NCI-H146 treated with DMSO at 0.1 percent for 48 hours (cell line): ENCODE measurements at regions not wholly inside any gene's neighbourhood (a gene's known extent, or its start where the extent isn't known, plus 50 kb on each side); places are given as distances from the start of the nearest gene placed in this dataset.
"Not testable (repeated sequence)": the region's sequence is repeated elsewhere in the genome, so short reads cannot be mapped to it uniquely, and the experiment has no call there.

Source experiments
- DNase-seq: peaks from one replicate; lab custom pipeline; 2025; ENCODE audit not compliant: unreplicated experiment; lab: John Stamatoyannopoulos, UW

DNA sequence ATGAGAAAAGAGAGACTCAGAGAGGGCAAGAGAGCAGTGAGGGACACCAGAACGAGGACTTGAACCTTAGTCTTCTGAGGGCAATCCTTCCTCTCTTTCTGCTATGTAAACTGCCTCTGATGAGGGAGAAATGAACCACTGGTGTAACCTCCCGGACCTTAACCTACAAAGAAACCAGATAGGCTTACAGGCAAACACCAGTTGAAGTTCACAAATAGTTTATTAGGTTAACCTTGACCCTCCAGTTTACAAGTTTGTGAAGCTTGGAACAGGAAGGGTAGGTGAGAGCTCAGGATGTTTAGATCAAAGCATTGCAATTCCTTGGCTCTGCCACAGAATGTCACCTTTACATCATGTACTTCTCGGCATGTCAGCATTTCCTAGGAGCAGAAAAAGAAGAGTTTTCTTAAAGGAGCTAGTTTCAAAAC lies 486.4 kb upstream of the SPRED2 start:
- DNase-seq = no peak

DNA sequence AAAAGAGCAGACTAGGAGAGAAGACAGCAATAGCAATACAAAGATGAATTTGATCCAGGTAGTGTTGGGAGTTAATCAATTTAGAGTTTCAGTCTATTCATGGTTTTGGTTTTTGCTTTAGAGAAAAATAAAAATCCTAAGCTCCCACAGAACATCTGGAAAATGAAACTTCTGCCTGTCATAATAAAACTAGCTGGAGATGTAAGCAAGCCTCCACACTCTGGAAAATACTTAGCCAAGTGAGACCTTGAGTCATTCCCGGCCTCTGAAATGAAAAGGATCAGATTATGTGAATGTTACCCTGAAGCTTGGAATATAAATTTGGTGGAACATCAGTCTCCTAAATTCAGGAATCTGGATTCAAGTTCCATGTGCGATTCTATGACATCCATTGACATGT lies 485.6 kb upstream of the SPRED2 start:
- no peak for DNase-seq

DNA sequence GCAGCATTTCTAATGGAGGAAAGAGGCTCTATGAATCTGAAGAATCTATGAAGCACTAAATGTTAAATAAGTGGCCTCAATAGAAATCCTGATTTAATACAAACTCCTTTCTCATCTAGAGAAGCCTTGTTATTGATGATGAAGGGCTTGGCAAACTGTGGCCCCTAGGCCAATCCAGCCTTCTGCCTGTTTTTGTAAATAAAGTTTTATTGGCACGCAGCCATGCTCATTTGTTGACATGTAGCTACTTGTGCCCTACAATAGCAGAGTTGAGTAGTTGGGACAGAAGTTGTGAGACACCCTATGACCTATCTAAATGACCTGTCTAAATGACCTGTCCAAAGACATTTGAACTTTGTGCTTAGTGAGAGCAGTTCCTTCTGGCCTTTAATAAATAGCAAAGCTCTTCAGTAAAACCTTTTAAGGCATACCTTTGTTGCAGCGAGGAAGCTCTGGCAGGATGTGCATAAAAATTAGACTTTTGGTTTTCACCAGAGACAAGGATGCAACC lies 484.4 kb upstream of the SPRED2 start:
- no peak for DNase-seq

DNA sequence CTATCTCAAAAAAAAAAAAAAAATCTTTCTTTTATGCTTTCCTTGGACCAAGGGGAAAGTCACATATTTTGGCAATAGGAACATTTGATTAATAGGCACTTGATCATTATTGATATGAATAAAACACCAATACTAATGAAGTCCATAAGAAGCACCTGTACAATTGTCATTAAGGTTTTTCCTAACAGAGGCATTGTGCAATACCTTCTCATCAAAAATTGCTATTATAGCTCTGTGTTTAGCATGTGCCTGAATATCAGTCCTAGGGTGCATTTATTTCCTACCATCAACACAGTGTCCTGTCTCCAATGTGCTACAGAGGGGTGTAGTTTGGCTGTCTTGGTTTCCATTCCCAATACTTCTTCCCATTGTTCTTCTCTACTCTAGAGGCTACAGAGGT lies 483.8 kb upstream of the SPRED2 start:
- no peak for DNase-seq

DNA sequence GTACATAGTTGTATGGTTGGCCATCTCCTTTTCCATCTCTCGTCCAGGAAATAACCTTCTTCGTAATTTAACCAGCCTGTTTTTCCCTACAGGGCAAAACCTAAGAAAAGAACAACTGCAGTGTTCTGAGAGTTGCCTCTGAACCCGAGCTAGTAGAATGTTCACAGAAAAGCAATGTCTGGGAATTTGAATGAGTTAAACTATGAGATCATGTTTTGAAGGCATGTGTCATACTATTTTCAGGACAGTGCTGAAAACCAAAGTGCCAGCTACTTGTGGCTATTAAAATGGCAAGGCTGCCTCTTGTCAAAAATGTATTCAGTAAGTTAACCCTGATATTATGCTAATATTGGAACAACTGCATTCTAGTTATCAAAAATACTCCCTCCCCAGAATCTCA lies 482.9 kb upstream of the SPRED2 start:
- no peak for DNase-seq

DNA sequence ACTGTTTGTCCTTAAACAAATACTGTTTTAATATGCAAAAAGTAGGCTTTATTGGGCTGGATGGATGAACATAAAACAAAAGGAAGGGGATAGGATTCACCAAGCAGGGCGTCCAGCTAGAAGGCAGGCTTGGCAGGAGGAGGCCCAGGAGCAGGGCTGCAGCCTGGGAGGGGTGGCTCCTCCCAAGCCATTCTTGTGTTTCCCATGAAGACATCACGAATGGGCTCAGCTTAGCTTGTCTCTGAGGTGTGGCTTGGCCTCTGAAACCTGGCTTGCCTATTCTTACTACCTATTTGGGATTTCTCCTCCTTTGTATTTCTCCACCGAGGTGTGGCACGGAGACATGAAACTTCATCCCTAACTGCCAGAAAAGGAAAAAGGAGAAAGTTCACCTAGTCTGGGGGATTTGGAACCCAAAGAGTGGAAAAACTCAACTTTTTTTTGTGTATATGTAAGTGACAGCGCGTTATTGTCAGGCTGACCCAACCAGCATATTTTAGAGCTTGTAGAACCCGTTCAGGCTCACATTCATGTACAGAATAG lies 481.9 kb upstream of the SPRED2 start:
- DNase-seq = no peak

DNA sequence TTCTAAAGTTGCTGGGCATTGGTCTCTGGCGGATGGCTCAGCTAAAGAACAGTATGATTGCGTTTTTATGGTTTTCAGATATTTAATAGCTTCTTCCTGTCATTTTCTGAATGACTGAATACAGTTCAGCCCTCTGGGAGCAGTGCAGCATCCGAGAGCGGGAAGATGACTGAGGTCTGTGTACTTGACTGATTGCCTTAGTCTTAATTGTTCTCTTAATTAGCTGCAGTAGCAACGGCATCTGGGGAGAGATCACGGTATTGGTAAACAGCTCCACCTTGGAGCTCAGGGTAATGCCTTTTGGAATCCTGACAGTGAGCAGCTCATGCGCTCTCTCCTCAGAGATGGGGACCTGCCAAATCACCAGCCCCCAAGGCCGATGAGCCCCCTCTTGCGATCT lies 481.4 kb upstream of the SPRED2 start:
- DNase-seq = peak; percentile 18

DNA sequence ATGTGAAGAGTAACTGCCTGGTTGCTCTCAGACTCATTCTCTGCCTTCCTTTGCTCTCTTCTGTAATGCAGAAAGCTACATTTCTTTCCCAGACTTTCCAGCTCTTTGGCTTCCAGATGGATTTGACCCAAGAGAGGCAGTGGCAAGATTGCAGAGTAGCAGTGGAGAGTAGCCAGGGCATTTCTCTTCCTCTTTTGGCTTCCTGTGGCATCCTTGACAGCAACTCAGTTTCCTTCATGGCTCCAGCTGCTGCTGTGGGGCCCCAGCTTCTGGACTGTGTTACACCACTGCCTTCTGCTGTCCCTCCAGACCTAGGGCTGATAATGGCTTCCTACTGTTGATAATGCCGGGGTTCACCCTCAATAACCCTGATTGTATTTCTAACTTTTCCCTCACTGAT lies 469.4 kb upstream of the SPRED2 start:
- DNase-seq = no peak

DNA sequence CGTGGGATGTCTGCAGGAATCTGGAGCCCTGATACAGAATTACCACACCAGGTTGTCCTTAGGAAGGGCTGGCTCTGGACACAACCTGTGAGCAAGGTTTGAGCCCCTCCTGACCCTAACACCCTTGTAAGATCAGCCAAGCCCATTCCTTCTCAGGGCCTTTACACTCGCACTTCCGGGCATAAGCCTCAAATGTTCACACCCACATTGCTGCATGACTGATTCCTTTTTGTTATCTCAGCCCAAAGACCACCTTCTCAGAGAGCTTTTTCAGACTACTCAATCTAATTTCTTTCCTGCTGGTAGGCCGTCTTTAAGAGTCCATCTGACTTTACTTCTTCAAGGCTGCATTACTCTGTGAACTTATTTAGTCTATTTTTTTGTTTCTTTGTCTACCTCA lies 464.0 kb upstream of the SPRED2 start:
- DNase-seq = no peak

DNA sequence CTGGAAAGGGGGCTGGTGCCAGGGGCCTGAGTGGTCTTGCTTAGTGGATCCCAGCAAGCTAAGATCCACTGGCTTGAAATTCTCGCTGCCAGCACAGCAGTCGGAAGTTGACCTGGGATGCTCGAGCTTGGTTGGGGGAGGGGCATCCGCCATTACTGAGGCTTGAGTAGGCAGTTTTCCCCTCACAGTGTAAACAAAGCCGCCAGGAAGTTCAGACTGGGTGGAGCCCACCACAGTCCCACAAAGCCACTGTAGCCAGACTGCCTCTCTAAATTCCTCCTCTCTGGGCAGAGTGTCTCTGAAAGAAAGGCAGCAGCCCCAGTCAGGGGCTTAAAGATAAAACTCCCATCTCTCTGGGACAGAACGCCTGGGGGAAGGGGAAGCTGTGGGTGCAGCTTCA lies 457.7 kb upstream of the SPRED2 start:
- not testable (repeated sequence) for DNase-seq

DNA sequence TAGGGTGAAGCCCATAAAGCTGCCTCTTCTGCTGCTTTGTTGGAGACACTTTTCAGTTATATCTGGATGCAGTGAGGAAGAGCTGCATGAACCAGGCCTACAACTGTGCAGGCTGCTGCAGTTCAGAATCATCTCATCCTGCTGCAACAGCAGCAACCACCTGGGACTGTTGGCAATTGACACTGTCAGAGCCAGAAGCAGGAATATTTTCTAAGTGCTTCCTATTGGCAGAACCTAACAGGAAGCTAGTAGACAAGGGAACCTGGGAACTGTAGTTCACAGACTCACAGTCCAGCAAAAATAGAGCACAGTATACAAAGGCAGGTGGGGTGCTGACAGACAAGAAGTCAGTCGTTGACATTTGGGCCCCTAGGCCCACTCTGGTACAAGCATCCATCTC lies 452.9 kb upstream of the SPRED2 start:
- DNase-seq = no peak

DNA sequence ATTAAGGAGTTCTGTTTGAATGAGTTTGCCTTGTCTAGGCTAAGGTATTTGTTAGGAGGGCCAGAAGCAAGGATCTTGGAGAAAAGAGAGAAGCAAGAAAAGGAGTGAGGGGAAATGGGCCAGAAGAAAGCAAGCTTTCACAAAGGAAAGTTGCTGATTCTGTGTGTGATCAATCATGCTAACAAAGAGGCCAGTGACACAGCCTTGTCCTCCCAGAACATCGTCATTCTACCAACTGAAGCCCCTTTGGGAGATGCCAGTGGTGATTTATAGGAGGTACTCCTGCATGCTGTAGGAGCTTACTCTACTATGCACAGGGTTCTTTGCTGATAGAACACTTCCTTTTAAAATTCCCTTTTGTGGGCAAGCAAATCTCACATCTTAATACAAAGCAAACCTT lies 449.2 kb upstream of the SPRED2 start:
- DNase-seq = no peak

DNA sequence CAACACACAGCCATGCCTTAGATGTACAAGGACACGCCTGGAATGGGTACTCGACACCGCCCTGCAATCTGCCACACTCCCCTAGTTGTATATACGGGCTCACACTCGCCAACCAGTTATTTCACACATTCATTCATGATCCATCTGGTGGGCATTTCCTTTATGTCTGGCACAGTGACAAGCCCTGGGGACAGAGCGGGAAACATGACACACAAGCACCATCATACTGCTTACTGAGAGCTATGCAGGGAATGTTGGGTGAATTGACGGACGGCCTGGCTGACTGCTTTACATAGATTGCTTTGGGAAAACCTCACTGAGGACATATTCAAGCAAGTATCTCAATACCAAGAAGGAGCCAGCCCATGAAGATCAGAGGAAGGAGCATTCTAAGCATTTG lies 448.0 kb upstream of the SPRED2 start:
- no peak for DNase-seq

DNA sequence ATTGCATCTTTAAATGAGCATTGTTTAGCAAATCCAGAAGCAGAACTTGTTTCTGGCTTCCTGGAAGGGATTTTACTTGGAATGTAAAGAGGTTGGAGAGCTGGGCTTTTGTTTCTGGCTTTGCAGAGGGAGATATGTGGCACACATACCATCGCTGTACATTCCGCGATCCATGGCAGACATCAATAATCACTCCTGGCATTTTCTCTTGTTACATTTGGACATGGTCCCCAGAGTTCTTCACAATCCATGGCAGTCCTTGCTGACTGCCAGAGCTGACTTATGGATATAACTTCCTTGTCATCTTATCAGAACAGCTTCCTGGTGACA lies 445.6 kb upstream of the SPRED2 start:
- no peak for DNase-seq

DNA sequence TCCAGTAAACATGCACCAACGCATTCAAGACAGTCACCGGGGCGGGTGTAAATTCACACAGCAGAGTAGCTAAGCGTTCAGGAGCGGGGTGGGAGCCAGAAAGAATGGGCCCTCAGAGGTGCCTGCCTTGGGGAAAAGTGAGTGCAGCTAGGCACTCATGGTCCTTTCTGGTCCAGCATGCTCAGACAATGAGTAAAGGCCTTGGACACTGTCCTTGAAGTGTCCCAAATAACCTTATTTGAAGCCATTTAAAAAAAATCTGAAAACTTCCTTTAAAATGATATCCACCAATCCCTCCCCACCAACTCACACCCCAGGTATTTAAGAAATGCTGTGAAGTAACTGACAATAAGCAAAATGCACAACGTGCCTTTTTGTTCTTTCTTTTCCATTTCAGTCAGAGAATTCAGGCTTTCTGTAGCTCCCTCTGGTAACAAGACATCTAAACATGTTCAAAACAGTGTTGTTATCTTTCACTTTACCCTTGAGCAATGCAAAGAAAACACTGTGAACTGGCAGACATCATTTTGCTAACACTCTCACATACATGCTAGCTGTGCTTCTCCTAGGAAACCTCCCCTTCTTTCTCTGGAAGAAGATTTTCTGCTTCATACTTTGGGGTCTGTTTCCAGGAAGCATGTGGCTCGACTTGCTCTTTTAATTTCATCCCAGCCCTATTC lies 445.1 kb upstream of the SPRED2 start:
- DNase-seq = no peak

DNA sequence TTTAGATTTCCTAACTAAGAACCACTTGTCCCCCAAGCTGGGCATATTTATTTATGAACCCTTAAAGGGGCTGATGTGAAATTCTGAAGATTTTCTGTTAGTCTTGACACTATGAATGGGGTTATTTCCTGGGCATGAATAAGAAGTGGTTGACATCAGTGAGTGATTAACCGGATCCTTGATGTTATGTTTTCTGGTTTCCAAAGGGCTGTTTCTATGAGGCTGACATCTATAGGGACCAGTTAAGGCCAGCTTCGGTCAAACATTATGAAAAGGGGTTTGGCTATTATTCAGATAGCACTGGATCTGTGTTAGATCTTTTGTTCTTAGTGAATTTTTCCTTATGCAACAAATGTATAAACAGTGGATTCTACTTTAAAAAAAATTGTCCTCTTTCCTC lies 443.7 kb upstream of the SPRED2 start:
- DNase-seq = no peak

DNA sequence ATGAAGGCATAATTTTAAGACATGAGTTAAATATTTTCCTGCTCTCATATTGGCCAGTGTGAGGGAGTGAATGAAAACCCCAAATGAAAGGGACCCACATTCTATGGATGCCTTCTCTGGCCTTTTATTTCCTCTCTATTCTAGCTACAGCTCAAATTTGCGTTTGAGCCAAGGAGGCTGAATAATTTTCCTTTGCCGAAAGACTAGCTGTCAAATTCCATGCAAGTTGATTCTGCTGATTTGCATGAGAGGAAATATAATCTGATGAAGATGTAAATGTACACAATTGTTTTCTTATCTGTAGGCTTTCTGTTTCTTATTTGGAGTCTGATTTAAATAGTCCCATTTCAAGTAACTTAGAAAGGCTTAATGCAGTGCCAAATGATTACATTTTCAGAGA lies 438.4 kb upstream of the SPRED2 start:
- DNase-seq = no peak

DNA sequence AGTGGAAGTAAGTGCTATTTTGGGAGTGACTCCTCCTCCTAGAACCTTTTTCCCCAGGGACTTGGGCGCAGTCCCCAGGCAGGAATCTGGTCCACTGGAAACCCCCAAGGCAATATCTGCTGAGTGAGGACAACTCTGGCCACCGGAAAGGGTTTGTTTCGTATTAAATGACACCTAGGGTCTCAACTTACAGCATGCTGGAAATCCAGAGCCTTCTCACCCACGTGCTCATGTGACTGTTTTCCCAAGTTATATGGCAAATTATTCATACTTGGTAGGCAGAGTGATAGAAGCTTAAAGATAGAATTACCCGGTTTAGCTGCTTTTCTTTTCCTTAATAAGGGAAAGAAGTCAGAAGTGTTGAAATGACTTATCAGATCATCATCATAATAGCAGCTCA lies 436.9 kb upstream of the SPRED2 start:
- no peak for DNase-seq

DNA sequence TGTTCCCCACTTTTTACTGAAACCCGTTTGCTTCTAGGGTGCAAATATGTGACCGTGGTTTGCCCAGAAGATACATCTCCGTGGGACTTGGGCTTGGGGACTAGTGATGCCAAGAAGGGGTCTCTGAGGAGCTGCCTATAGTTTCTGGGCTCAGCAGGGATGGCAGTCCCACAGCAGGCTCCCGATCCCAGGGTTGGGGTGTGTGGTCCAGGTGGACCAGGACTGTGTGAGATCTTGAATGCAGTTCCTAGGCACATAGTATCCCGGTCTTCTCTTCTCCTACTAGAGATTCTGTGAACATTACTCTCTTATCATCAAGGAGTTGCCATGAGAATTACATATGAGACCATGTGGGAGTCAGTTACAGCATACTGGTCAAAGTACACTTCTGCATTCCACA lies 435.8 kb upstream of the SPRED2 start:
- DNase-seq = no peak

DNA sequence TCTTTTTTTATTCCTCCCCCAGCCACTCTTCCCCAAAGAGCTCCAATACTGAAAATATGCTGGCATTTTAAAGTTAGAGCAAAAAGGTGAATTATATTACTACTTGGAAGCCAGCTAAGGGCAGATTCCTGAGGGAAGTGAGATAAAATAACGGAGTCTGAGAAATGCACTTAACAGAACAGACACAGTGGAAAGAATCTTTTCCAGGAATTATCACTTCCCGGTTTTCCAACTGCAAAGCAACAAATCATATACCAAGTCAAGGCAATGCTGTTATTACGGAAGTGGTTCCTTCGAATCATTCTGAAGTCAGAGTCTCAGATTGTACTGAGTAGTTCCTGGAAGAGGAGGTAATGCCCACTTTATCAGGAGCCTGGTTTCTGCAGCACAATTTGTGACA lies 435.0 kb upstream of the SPRED2 start:
- no peak for DNase-seq

DNA sequence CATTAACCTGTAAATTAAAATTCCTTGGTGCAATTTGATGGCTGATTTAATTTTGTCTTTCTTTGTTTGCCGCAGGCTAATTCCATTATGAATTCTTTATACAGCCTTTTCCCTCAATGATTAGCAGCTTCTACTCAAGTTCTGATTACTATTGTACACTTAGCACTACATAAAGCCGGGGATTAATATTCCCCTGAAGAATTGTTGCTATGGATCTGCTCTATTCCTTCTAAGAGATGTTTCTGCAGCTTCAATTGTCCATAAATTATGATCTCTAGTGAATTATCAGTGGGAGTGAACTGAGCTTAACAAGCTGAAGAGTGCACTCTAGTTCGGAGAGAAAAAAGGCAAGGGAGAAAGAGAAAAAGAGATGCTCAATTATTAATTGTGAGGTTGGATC lies 433.7 kb upstream of the SPRED2 start:
- DNase-seq = no peak

DNA sequence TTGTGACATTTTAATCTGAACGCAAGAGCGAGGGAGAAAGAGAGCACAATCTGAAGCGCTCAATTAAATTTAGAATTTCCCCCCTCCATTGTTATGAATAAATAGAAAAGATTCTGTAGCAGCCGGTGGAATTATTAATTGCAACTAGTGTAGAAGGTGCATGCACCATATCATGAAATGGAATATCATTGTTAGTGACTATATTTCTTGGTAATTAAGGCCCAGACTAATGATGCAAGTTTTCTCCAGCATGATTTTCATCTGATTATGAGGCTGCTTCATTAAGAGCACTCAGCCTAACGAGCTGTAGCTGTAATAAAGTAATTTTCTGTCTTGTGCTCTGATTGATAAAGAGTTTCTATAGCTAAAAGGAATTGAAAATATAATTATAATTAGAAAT lies 432.2 kb upstream of the SPRED2 start:
- DNase-seq = no peak

DNA sequence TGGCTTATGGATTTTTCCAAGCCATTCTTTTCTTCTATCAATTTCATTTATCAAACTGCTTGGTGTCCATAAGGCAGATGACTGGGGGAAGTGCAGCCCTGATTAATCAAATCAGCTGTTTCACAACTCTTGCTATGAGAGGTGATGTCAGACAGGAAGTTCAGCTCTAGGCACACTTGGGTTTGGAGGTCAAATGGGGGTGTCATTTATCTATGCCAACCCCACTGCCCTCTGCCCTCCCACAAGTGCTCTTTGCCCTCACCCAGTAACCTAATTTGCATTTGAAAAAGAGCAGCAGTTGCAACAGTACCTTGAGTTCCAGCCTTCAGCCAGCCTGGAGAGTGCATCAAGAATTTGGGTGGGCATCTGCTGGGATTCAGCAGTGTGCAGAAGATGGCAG lies 431.3 kb upstream of the SPRED2 start:
- DNase-seq = no peak
